HPDE6-E6E7 (cell line): ENCODE measurements at regions not wholly inside any gene's neighbourhood (a gene's known extent, or its start where the extent isn't known, plus 50 kb on each side); places are given as distances from the start of the nearest gene placed in this dataset.

Experiments
- DNase-seq: peaks from one replicate; pipeline ENCODE4 v3.0.0; 2011; ENCODE audit warnings: missing footprints; ENCODE audit errors: extremely low spot score

DNA sequence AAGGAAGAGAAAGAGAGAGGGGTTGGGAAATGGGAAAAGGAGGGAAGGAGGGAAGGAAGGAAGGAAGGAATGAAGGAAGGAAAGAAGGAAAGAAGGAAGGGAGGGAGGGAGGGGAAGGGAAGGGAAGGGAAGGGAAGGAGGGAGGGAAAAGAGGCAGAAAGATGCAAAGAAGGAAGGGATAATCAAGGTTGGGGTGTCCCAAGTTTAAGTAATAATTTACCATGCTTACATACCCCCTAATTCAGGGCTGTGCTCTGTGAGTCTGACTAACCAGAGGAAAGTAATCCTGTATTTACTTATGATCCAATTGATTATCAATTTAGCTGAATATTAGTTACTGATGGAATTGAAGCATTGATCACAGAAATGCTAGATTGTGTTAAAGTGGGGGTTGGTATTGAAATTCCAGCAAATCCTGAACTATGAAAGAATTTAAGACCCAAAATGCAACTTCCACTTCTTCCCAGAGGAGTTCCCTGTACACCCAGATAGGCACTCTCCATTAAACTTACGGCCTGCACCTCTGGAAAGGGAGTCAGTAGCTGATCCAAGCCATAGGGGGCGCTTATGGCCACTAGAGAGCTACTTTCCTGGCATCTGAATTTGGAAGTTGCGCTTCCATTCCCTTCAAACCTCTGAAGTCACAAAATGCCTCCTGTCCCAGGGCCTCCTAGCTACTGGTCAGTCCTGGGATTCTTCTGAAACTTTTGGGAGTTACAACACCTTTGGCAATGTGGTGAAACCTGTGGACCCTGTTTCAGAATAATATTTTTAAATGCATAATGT, 162.7 kb upstream of the PWP1 start:
- DNase-seq, result no peak

DNA sequence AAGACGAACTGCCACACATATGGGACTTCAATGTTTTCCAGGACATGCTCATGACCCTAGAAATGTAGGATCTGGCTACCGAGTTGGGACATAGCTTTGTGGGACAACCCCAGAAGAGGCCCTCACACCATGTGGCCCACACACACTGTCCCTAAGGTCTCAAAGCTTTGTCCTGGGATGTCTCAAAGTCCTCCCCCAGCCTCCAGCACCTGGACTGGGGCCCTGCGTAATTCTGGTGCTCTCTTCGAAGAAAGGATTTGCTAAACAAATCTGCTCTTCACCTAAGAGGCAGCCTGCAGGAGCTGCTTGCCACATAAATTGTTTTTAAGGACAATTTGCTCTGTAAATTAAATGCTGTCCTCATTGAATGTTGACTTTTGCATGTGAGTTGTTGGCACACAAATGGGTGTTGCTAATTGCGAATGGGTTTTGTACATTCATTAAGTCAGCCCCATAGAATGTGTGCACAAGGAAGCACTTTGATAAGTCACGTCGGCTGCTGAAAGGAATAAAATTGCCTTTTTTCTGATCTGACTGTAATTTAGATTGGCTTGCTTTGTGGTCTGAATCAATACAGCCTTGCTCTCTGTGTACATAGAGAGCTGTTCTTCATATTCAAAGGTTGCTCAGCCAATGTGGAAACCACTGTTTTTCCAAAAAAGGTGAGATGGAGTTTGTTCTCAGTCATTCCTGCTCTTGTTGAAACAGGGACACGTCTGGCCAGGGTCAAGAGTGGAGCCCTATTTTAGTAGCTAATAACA, 161.6 kb upstream of the PWP1 start:
- DNase-seq, result no peak

DNA sequence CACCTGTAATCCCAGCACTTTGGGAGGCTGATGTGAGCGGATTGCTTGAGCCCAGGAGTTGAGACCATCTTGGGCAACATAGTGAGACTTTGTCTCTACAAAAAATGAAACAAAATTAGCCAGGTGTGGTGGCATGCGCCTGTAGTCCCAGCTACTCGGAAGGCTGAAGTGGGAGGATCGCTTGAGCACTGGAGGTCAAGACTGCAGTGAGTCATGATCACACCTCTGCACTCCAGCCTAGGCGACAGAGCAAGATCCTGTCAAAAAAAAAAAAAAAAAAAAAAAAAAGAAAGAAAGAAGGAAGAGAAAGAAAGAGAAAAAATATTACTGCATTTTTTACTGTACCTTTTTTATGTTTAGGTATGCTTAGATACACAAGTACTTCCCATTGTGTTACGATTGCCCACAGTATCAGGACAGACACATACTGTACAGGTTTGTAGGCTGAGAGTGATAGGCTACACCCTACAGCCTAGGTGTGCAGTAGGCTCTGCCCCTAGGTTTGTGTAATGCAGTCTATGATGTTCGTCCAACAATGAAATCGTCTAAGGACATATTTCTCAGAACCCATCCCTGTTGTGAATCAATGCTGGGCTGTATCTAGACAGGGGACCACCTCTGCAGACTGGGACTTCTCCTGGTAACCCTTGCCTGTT, 160.4 kb upstream of the PWP1 start:
- DNase-seq, result no peak

DNA sequence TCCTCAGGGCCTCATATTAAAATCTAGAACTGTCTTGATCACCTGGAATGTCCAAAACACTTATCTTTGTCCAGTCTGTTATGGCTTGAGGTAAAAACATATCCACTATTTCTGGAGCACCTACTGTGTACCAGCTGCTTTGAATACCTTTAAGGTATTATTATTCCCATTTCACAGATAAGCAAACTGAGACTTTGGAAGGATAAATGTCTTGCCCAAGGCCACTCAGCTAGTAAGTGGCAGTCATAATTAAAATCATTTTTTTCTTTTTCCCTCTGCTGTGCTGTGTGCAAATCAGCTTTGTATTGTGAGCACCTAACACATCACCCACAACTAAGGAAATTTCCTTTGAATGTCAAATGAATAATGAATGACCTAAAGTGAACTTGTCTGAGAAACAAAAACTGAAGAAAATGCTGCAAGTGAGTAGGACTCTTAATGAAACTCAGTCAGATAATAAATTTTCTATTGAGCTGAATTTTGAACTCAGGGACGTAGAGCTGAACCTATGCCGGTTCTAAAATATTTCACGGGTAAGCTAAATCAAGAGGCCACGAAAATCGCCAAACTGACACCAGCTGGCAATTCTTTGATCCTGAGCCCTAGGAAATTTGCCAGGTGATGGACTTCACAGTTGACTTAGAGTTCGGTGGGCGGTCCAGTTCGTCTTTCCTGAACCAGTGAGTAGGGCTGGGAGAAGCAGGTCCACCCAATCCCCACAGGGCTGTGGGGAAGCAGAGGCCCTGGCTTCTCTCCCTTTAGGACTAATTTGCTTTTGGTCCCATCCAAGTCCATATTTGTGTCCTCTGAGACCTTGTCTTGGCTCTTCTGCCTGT, 159.7 kb upstream of the PWP1 start:
- no peak for DNase-seq

DNA sequence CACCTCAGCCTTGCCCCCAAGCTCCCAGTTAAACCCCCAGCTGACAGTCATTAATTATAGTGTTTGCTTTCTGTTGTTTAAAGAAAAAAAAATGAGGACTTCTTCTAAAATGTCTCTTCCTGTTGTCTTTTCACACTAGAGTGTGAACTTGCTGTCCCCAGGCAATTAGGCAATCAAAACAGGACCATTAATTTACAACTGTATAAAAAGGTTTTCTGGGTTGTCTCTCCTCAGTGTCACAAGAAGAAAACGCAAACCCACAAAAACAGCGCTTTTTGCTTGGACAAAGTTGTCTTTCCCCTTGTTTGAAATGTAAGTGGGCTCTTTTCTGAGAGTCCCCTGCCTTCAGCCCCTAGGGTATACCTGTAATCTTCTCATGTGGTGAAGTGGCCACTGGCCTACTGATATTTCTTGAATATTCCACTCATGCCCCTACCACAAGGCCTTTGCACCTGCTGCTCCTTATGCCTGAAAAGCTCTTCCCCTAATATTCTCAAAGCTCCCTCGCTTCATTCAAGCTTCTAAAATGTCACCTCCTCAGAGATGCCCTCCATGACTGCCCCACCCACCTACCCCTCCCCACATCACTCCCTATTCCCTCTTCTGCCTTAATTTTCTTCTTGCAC, 158.9 kb upstream of the PWP1 start:
- no peak for DNase-seq

DNA sequence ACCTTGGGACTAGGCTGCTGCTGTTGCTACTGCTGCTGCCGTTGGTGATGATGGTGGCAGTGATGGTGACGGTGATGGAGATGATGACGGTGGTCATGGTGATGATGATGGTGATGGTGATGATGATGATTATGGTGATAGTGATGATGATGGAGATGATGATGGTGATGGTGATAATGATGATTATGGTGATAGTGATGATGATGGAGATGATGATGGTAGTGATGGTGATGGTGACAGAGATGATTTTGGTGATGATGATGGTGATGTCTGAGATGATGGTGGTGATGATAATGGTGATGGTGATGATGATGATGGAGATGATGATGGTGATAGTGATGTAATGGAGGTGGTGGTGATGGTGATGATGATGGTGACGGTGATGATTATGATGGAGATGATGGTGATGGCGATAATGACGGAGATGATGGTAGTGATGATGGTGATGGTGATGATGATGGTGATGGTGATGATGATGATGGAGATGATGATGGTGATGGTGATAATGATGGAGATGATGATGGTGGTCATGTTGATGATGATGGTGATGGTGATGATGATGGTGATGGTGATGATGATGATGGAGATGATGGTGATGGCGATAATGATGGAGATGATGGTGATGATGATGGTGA, 156.8 kb upstream of the PWP1 start:
- DNase-seq, result no peak

DNA sequence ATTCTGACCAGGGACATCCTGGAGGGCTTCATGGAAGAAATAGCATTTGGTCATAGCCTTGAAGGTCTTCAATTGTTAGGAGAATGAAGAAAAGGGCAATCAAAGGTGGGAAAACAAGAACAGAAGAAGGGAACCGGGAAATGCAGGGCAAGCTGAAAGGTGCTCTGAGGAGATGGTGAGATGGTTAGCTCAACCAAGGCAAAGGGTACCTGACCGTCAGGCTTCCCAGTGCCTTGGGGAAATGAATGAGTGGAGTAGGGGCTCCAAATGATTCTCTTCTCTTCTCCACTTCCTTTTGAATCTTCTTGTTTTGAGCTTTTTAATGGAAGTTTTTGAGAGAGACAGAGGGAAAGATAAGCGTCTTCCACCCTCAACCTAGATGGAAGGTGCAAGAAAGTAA, 155.6 kb upstream of the PWP1 start:
- DNase-seq, result no peak

DNA sequence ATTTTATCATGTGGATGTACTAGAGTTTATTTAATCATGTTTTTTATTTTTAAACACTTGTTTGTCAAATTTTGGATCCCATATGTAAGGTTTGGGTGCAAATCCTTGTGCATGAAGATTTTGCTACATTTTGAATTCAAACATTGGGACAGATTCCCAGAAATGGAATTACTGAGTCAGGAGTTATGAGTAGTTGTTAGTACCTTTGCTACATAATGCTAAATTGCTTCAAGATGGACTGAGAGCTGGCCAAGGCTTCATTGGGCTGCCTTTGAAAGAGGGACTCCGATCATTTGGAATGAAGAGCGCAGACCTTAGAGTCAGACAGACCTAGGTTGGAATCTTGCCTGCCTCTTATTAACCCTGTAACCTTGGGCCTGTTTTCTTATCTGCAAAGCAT, 154.9 kb upstream of the PWP1 start:
- DNase-seq, result no peak

DNA sequence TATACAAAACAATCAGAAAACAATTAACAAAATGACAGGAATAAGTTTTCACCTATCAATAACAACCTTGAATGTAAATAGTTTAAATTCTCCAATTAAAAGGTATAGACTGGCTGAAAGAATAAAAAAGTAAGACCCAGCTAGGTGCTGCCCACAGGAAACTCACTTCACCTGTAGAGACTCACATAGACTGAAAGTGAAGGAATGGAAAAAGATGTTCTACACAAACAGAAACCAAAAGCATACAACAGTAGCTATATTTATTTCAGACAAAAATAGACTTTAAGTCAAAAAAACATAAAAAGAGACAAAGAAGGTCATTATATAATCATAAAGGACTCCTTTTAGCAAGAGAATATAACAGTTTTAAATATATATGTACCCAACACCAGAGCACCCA, 152.4 kb upstream of the PWP1 start:
- DNase-seq, result no peak

DNA sequence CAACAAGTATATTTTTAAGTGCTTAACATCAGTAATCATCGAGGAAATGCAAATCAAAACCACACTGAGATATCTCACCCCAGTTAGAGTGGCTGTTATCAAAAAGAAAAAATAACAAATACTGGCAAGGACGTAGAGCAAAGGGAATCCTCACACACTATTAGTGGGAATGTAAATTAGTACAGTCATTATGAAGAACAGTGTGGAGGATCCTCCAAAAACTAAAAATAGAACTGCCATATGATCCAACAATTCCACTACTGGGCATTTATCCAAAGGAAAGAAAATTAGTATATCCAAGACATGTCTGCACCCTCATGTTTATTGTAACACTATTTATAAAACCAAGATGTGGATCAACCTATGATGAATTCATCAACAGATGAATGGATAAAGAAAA, 149.0 kb upstream of the PWP1 start:
- no peak for DNase-seq

DNA sequence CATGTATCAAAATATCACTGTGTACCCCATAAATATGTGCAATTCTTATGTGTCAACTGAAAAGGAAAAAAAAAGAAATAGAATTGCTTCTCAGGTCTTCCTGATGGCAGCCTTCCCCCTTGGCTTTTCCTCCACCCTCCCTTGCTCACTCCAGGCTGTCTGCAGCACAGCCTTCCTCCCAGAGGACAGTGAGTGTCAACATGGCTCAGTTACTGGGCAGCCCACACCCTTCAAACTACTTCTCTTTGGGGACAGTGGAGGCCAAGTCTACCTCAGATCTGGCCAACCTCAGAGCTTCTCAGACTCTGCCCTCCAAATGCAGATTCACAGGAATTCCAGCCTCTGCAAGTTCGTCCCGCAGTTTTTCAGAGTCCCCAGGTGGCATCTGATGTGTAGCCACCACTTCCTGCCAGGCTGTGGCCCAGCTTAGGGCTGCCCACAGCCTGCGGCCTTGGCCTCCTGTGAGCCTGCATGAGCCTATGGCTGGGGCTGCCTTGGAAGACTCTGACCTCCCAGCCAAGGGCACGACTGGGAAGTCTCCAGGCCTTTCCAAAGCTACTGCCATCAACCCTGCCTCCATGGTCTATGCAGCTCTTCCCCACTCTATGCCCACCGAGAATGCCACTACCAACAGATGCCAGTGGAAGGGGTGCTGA, 148.0 kb upstream of the PWP1 start:
- DNase-seq, result no peak

DNA sequence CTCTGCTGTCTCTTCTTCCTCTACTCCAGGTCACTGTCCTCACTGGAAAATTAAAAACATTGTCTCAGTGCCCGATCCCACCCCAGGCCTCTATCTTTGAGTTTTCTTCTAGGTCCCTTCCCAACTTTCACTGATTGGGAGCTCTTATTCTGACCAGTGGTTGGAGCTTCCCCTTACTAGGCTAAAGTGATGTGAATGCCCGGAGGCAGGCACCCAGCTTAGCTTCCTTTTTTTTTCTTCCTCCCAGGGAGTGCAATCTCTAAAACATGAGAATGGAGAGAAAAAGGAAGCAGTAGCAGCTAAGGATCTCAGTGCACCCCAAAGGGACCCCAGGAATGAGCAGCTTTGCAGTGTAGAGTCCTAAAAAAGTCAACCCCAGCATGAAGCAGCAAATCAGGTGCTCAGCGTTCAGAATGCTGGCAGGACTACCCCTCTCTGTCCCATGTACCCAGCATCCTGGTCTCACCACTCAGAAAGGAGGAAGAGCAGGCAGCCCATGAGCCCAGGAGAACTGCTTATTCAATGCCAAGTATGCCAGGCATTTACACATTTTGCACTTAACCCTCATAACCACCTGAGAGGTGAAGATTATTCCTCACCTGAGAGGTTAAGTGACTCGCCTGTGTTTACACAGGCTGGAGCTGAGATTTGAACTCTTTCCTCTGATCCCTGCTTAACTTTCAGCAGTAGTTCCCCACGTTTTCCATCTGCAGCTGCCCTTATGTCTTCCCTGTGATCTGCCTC, 146.2 kb upstream of the PWP1 start:
- no peak for DNase-seq

DNA sequence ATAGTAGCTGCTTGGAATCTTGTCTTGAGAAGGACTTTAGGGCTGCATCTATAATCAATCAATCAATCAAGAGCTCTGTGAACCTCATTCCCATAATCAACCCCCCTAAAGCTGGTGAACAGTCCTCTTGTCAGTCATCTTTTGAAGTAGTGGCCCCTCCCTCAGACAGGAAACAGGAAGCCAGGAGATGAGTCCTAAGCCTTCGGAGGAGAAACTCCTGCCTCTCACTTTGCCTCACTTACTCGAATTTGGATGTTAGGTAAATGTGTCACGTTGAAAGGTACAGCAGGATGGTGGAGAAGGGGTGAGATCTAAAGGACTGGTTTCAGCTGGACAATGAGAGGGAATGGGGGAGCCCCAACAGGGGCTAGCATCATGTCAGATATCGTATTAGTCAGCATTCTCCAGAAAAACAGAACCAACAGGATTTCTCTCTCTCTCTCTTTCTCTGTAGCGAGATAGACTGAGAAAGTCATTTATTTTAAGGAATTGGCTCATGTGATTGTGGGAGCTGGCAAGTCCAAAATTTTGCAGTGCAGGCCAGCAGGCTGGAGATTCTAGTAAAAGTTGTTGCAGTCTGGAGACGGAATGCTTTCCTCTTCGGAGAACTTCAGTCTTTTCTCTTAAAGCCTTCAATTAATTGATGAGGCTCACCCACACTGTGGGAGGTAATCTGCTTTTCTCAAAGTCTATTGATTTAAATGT, 144.4 kb upstream of the PWP1 start:
- no peak for DNase-seq

DNA sequence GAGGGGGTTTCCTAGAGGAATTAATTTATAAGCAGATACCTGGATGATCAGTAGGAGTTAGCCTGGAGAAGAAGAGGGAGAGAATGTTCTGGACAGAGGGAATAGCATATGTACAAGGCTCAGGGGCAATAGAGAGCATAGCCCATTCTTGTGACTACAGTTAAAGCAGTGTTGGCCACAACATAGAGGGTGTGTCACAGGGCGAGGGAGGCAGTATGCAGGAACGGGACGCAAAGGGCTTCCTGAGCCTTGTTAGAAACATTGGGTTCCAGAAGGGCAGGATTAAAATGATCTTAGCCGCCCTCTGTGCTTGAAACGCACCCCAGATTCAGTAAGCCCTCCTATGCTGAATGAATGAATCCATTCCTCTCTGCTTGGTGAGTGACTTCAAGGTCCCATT, 142.2 kb upstream of the PWP1 start:
- no peak for DNase-seq

DNA sequence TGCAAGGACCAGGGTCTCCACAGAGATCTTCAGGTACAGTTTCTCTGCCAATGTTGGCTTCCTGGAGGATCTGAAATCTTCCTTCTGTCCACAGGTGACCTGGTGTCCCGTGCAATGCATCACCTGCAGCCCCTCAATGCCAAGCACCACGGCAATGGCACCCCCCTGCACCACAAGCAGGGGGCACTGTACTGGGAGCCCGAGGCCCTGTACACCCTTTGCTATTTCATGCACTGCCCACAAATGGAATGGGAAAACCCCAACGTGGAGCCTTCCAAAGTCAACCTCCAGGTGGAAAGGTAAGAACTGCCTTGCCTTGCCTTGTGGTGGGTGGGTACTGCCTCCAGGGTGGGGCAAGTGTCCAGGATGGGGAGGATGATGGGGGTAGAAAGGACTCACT, 141.8 kb upstream of the PWP1 start:
- no peak for DNase-seq

DNA sequence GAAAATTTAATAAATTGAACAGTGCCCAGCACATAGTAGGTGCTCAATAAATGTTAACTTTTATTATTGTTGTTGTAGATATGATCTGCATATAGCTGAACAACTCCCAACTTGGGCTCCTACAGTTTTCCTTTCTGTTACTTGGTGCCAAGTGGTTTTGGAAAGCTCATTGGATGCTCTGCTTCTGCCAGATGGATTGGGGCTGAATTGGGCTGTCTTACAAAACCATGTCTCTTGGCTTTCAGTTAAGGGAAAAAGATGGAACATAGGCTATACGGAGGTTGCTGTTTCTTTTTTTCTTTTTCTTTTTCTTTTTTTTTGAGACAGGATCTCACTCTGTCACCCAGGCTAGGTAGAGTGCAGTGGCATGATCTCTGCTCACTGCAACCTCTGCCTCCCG, 140.7 kb upstream of the PWP1 start:
- no peak for DNase-seq

DNA sequence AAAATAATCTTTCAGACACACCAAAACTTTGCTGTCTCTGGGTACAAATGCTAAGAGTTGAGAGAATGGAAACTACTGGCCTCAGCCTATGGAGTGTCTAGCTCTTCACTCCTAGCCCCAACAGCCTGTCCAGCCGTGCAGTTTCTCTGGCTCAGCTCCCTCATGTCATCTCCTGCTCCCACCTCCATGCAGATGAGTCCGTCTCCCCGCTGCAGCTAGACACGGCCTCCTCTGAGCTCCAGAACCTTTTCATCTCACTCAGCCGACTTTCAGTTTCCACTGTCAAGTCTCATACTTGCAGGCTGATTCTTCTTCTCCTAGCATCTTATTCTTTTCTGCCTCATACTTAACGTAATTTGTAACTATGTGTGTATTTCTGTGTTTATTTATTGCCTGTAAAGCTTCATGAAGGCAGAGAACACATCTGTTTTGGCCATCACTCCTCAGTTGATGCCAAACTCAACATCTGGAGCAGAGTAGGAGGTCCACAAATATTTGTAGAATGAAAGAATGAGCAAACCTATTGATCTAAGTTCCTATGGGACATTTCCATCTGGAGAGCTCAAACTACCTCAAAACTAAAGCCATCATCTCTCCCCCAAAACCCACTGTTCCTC, 139.8 kb upstream of the PWP1 start:
- DNase-seq, result no peak

DNA sequence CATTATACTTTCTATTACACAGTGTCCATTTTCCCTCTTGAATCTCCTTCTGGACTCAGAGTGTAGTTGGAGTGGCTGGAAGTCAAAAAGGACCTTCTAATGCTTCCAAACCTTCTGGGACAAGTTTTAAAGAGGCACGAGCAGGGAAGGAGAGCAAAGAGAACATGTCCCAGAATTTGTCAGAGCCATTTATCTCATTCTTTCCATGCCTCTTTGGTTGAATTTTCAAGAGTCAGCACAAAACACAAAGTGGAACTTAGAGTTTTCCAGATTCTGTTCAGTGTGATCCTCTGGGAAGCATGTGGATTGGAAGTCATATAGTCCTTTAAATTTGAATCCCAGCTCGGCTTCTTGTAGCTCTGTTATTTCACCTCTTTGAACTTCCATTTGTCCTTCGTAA, 138.2 kb upstream of the PWP1 start:
- DNase-seq, result no peak
